Muscle layer of colon (tissue), 2 donors: ENCODE measurements at regions not wholly inside any gene's neighbourhood (a gene's known extent, or its start where the extent isn't known, plus 50 kb on each side); places are given as distances from the start of the nearest gene placed in this dataset.
"Not testable (repeated sequence)": the region's sequence is repeated elsewhere in the genome, so short reads cannot be mapped to it uniquely, and the experiment has no call there.

Experiments
- H3K27ac ChIP-seq: one replicate; pipeline ENCODE4 v1.7.0; 2013; ENCODE audit warnings: low read depth, mild to moderate bottlenecking, low read length, moderate library complexity
- H3K27me3 ChIP-seq, 2 donors: one replicate each; pipeline ENCODE4 v1.7.0; 2013; ENCODE audit warnings: low read length in 2 of 2, mild to moderate bottlenecking in 2 of 2; ENCODE audit not compliant: insufficient read depth in 2 of 2, control insufficient read depth in 1 of 2
- H3K36me3 ChIP-seq: one replicate; pipeline ENCODE4 v1.7.0; 2013; ENCODE audit warnings: mild to moderate bottlenecking, low read length; ENCODE audit not compliant: insufficient read depth
- H3K4me1 ChIP-seq: one replicate; pipeline ENCODE4 v1.7.0; 2013; ENCODE audit warnings: mild to moderate bottlenecking, low read length; ENCODE audit not compliant: insufficient read depth
- H3K4me3 ChIP-seq, 2 donors: one replicate each; pipeline ENCODE4 v1.7.0; 2013; ENCODE audit warnings: low read length in 2 of 2, low read depth in 1 of 2, mild to moderate bottlenecking in 1 of 2, moderate library complexity in 1 of 2
- H3K9ac ChIP-seq: one replicate; pipeline ENCODE4 v1.7.0; 2013; ENCODE audit warnings: low read length
- H3K9me3 ChIP-seq: one replicate; pipeline ENCODE4 v1.7.0; 2013; ENCODE audit warnings: mild to moderate bottlenecking, low read length
- donor health status: abdominal sarcoma.
- donor health status: Adenocarcinoma of cecum.

GRCh38 chr12:83233987-83234386, 547.3 kb downstream of the TMTC2 start:
- not testable (repeated sequence) for H3K9me3 ChIP-seq, H3K4me1 ChIP-seq, H3K36me3 ChIP-seq, H3K4me3 ChIP-seq, H3K27me3 ChIP-seq, H3K27ac ChIP-seq, H3K9ac ChIP-seq

- not testable (repeated sequence) for H3K9ac ChIP-seq, H3K27ac ChIP-seq, H3K36me3 ChIP-seq, H3K9me3 ChIP-seq, H3K4me1 ChIP-seq, H3K4me3 ChIP-seq, H3K27me3 ChIP-seq
These were observed 540.3 kb downstream of the TMTC2 start for GRCh38 chr12:83226960-83227359.

- H3K27ac ChIP-seq = no peak overlapping the region
- H3K4me1 ChIP-seq = no peaks in the 10 kb centered on the region
- H3K9ac ChIP-seq = no peak overlapping the region
- no peak overlapping the region for H3K4me3 ChIP-seq
- H3K9me3 ChIP-seq = no peaks in the 10 kb centered on the region
- no peaks in the 10 kb centered on the region for H3K27me3 ChIP-seq
- no peaks in the 10 kb centered on the region for H3K36me3 ChIP-seq
These were observed 539.1 kb downstream of the TMTC2 start for GRCh38 chr12:83225806-83226205.

GRCh38 chr12:83224012-83224411, 537.3 kb downstream of the TMTC2 start:
- H3K4me3 ChIP-seq = no peak overlapping the region
- no peaks in the 10 kb centered on the region for H3K9me3 ChIP-seq
- no peak overlapping the region for H3K9ac ChIP-seq
- H3K27me3 ChIP-seq = no peaks in the 10 kb centered on the region
- H3K4me1 ChIP-seq = no peaks in the 10 kb centered on the region
- H3K27ac ChIP-seq = no peak overlapping the region
- no peaks in the 10 kb centered on the region for H3K36me3 ChIP-seq

GRCh38 chr12:83220774-83221173, 534.1 kb downstream of the TMTC2 start:
- no peak overlapping the region for H3K27ac ChIP-seq
- H3K9me3 ChIP-seq = no peaks in the 10 kb centered on the region
- no peaks in the 10 kb centered on the region for H3K36me3 ChIP-seq
- H3K4me3 ChIP-seq = no peak overlapping the region
- no peak overlapping the region for H3K9ac ChIP-seq
- H3K27me3 ChIP-seq = no peaks in the 10 kb centered on the region
- H3K4me1 ChIP-seq = no peaks in the 10 kb centered on the region

GRCh38 chr12:83216230-83216629, 529.5 kb downstream of the TMTC2 start:
- Histone ChIP-seq H3K27me3 (no peaks in the 10 kb centered on the region), H3K4me1 (no peaks in the 10 kb centered on the region), H3K27ac (no peak overlapping the region), H3K9ac (no peak overlapping the region), H3K4me3 (no peak overlapping the region), H3K9me3 (no peaks in the 10 kb centered on the region), H3K36me3 (no peaks in the 10 kb centered on the region)

- H3K27ac ChIP-seq = no peak overlapping the region
- H3K4me3 ChIP-seq = no peak overlapping the region
- no peaks in the 10 kb centered on the region for H3K36me3 ChIP-seq
- H3K4me1 ChIP-seq = no peaks in the 10 kb centered on the region
- H3K9ac ChIP-seq = no peak overlapping the region
- H3K27me3 ChIP-seq = no peaks in the 10 kb centered on the region
- no peaks in the 10 kb centered on the region for H3K9me3 ChIP-seq
These were observed 527.5 kb downstream of the TMTC2 start for GRCh38 chr12:83214185-83214584.

- Histone ChIP-seq H3K4me3 (no peak overlapping the region), H3K36me3 (no peaks in the 10 kb centered on the region), H3K9ac (no peak overlapping the region), H3K27me3 (no peaks in the 10 kb centered on the region), H3K4me1 (no peaks in the 10 kb centered on the region), H3K9me3 (no peaks in the 10 kb centered on the region), H3K27ac (no peak overlapping the region)
These were observed 524.2 kb downstream of the TMTC2 start for GRCh38 chr12:83210933-83211332.

- Histone ChIP-seq H3K36me3 (no peaks in the 10 kb centered on the region), H3K4me1 (peaks cover 7% of the 10 kb centered on the region), H3K9me3 (no peaks in the 10 kb centered on the region), H3K27me3 (no peaks in the 10 kb centered on the region), H3K9ac (no peak overlapping the region), H3K27ac (no peak overlapping the region), H3K4me3 (no peak overlapping the region)
These were observed 512.4 kb downstream of the TMTC2 start for GRCh38 chr12:83199069-83199468.

- no peaks in the 10 kb centered on the region for H3K9me3 ChIP-seq
- no peak overlapping the region for H3K9ac ChIP-seq
These were observed 511.7 kb downstream of the TMTC2 start for GRCh38 chr12:83198291-83199015.

GRCh38 chr12:83197483-83197914, 510.8 kb downstream of the TMTC2 start:
- no peak overlapping the region for H3K4me3 ChIP-seq
- H3K27me3 ChIP-seq = no peaks in the 10 kb centered on the region
- H3K9ac ChIP-seq = no peak overlapping the region
- no peak overlapping the region for H3K27ac ChIP-seq
- H3K9me3 ChIP-seq = no peaks in the 10 kb centered on the region
- no peaks in the 10 kb centered on the region for H3K36me3 ChIP-seq
- H3K4me1 ChIP-seq = peaks cover 7% of the 10 kb centered on the region

More at GRCh38 chr12:83198291-83199015, 511.7 kb downstream of the TMTC2 start:
- Histone ChIP-seq H3K4me1 (peaks cover 7% of the 10 kb centered on the region), H3K27ac (no peak overlapping the region), H3K27me3 (no peaks in the 10 kb centered on the region), H3K36me3 (no peaks in the 10 kb centered on the region), H3K4me3 (no peak overlapping the region)

GRCh38 chr12:83196694-83197350, 510.1 kb downstream of the TMTC2 start:
- Histone ChIP-seq H3K9me3 (no peaks in the 10 kb centered on the region), H3K4me3 (no peak overlapping the region), H3K9ac (no peak overlapping the region), H3K27ac (no peak overlapping the region), H3K4me1 (peaks cover 7% of the 10 kb centered on the region), H3K27me3 (no peaks in the 10 kb centered on the region), H3K36me3 (no peaks in the 10 kb centered on the region)
